ENCODE measurements at regions not wholly inside any gene's neighbourhood (a gene's known extent, or its start where the extent isn't known, plus 50 kb on each side); places are given as distances from the start of the nearest gene placed in this dataset.

- H3K27ac ChIP-seq (ENCODE audit: low read depth in 1 of 2, low read length in 1 of 2) = no peak overlapping the region
- no peaks in the 10 kb centered on the region for H3K4me1 ChIP-seq (ENCODE audit: control insufficient read depth in 5 of 5, insufficient read depth in 5 of 5, low read length in 5 of 5)
- ATAC-seq (ENCODE audit: insufficient read depth, low FRiP score) (no peak), DNase-seq (no peak)
- 76 to 86% methylated on average over 1 of the region's 1 CpG for WGBS, 2 donors
- H3K36me3 ChIP-seq (ENCODE audit: control insufficient read depth in 4 of 4, insufficient read depth in 4 of 4, low read length in 4 of 4) = no peaks in the 10 kb centered on the region
- H3K27me3 ChIP-seq (ENCODE audit: control insufficient read depth in 3 of 3, insufficient read depth in 3 of 3, low read length in 2 of 3) = no peaks in the 10 kb centered on the region
- no peak overlapping the region for H3K9ac ChIP-seq (ENCODE audit: insufficient read depth in 1 of 2, low read length in 2 of 2)
- H3K4me3 ChIP-seq = no peak overlapping the region
- no peak for TF ChIP-seq CTCF (IDR thresholded peaks at IDR 0.05; ENCODE audit: control extremely low read depth, extremely low read depth)
- H3K9me3 ChIP-seq (ENCODE audit: control insufficient read depth in 4 of 4, insufficient read depth in 3 of 4, low read length in 3 of 4) = peaks cover 0 to 3% (median 0%) of the 10 kb centered on the region in 4 donors
These were observed 125.1 kb upstream of the LOC128125822 start for GRCh38 chr6:63447134-63447533.

- no peak overlapping the region for H3K9ac ChIP-seq (ENCODE audit: insufficient read depth in 1 of 2, low read length in 2 of 2)
- no peaks in the 10 kb centered on the region for H3K4me1 ChIP-seq (ENCODE audit: control insufficient read depth in 5 of 5, insufficient read depth in 5 of 5, low read length in 5 of 5)
- H3K9me3 ChIP-seq (ENCODE audit: control insufficient read depth in 4 of 4, insufficient read depth in 3 of 4, low read length in 3 of 4) = no peaks in the 10 kb centered on the region
- no peak for TF ChIP-seq CTCF (IDR thresholded peaks at IDR 0.05; ENCODE audit: control extremely low read depth, extremely low read depth)
- H3K4me3 ChIP-seq = no peak overlapping the region
- no peaks in the 10 kb centered on the region for H3K36me3 ChIP-seq (ENCODE audit: control insufficient read depth in 4 of 4, insufficient read depth in 4 of 4, low read length in 4 of 4)
- ATAC-seq (ENCODE audit: insufficient read depth, low FRiP score) (no peak), DNase-seq (no peak)
- H3K27ac ChIP-seq (ENCODE audit: low read depth in 1 of 2, low read length in 1 of 2) = no peak overlapping the region
- WGBS, 2 donors = 77 to 79% methylated on average over 5 of the region's 5 CpGs
- H3K27me3 ChIP-seq (ENCODE audit: control insufficient read depth in 3 of 3, insufficient read depth in 3 of 3, low read length in 2 of 3) = no peaks in the 10 kb centered on the region
These were observed 124.1 kb upstream of the LOC128125822 start for GRCh38 chr6:63448229-63448628.

GRCh38 chr6:63449714-63450113 is 122.6 kb upstream of the LOC128125822 start:
- no peak for DNase-seq
- no peaks in the 10 kb centered on the region for H3K4me1 ChIP-seq (ENCODE audit: control insufficient read depth in 5 of 5, insufficient read depth in 5 of 5, low read length in 5 of 5)
- ATAC-seq (ENCODE audit: insufficient read depth, low FRiP score) = no peak
- no peaks in the 10 kb centered on the region for H3K9me3 ChIP-seq (ENCODE audit: control insufficient read depth in 4 of 4, insufficient read depth in 3 of 4, low read length in 3 of 4)
- H3K27ac ChIP-seq (ENCODE audit: low read depth in 1 of 2, low read length in 1 of 2) = no peak overlapping the region
- H3K9ac ChIP-seq (ENCODE audit: insufficient read depth in 1 of 2, low read length in 2 of 2) = no peak overlapping the region
- no peak for TF ChIP-seq CTCF (IDR thresholded peaks at IDR 0.05; ENCODE audit: control extremely low read depth, extremely low read depth)
- 71 to 90% methylated on average over 2 of the region's 2 CpGs for WGBS, 2 donors
- no peak overlapping the region for H3K4me3 ChIP-seq
- no peaks in the 10 kb centered on the region for H3K36me3 ChIP-seq (ENCODE audit: control insufficient read depth in 4 of 4, insufficient read depth in 4 of 4, low read length in 4 of 4)
- no peaks in the 10 kb centered on the region for H3K27me3 ChIP-seq (ENCODE audit: control insufficient read depth in 3 of 3, insufficient read depth in 3 of 3, low read length in 2 of 3)

- H3K36me3 ChIP-seq (ENCODE audit: control insufficient read depth in 4 of 4, insufficient read depth in 4 of 4, low read length in 4 of 4) = no peaks in the 10 kb centered on the region
- no peak overlapping the region for H3K9ac ChIP-seq (ENCODE audit: insufficient read depth in 1 of 2, low read length in 2 of 2)
- ATAC-seq (ENCODE audit: insufficient read depth, low FRiP score) (no peak), DNase-seq (no peak)
- H3K27me3 ChIP-seq (ENCODE audit: control insufficient read depth in 3 of 3, insufficient read depth in 3 of 3, low read length in 2 of 3) = no peaks in the 10 kb centered on the region
- H3K4me1 ChIP-seq (ENCODE audit: control insufficient read depth in 5 of 5, insufficient read depth in 5 of 5, low read length in 5 of 5) = no peaks in the 10 kb centered on the region
- H3K27ac ChIP-seq (ENCODE audit: low read depth in 1 of 2, low read length in 1 of 2) = no peak overlapping the region
- TF ChIP-seq CTCF (IDR thresholded peaks at IDR 0.05; ENCODE audit: control extremely low read depth, extremely low read depth) = no peak
- H3K9me3 ChIP-seq (ENCODE audit: control insufficient read depth in 4 of 4, insufficient read depth in 3 of 4, low read length in 3 of 4) = no peaks in the 10 kb centered on the region
- H3K4me3 ChIP-seq = no peak overlapping the region
These were observed 121.0 kb upstream of the LOC128125822 start for GRCh38 chr6:63451238-63451637.
